GM19467 (cell line): ENCODE measurements at regions not wholly inside any gene's neighbourhood (a gene's known extent, or its start where the extent isn't known, plus 50 kb on each side); places are given as distances from the start of the nearest gene placed in this dataset.
"Not testable (repeated sequence)": the region's sequence is repeated elsewhere in the genome, so short reads cannot be mapped to it uniquely, and the experiment has no call there.

Source experiments
- ATAC-seq: cut with Tn5 transposase; IDR thresholded peaks from one replicate; pipeline ENCODE4 v1.9.1; 2021; ENCODE audit warnings: mild to moderate bottlenecking, moderate library complexity; ENCODE audit not compliant: unreplicated experiment

GRCh38 chr4:118502967-118503366 lies 150.2 kb upstream of the PRSS12 start:
- not testable (repeated sequence) for ATAC-seq

DNA sequence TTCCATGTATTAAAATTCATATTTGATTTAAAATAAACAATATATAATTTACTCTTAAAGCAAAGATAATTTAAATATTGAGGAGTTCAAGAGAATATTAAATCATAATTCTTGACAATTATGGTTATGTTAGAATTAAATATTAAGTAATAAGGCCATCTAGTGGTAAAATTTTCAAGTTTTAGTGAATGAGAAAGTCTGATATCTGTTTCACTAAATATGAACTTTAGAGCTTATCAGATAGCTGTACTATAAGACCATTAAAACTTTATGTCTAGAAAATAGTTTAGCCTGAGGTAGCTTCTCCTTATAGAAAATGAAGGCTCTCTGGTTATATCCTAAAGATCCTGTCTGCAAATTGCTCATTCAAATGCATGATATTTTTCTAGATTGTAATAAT lies 152.1 kb upstream of the PRSS12 start:
- not testable (repeated sequence) for ATAC-seq

DNA sequence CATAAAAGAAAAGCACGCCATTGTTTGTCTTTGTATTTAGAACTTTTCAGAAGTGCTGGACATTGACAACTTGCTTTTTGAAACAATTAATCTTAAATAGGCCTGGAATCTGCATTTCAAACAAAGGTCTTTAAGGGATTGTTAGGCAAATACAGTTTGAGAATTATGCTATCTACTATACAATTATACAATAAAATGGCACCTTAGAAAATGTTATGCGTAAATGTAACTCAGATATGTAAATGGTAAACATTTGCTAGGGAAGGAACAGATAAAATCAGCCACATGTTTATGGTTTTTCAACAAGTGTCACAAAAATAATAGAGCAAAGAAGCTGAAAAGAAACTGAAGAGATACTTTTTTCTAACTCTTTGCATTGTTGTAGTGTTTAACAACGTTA lies 152.7 kb upstream of the PRSS12 start:
- ATAC-seq: not testable (repeated sequence)

DNA sequence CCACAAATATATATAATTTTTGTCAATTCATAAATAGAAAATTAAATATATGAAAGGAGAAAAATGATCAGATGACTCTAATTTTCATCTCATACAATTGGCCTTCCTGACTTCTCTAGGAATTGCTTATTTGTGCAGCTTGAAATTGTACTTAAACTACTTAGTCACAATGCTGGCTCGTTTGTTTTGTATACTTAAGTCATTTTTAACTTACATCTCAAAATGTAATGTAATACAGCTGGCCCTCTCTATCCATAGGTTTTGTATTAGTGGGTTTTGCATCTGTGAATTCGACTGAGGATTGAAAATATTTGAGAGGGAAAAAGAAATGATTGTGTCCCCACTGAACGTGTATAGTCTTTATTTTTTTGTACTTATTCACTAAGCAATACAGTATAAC lies 160.1 kb upstream of the PRSS12 start:
- not testable (repeated sequence) for ATAC-seq

DNA sequence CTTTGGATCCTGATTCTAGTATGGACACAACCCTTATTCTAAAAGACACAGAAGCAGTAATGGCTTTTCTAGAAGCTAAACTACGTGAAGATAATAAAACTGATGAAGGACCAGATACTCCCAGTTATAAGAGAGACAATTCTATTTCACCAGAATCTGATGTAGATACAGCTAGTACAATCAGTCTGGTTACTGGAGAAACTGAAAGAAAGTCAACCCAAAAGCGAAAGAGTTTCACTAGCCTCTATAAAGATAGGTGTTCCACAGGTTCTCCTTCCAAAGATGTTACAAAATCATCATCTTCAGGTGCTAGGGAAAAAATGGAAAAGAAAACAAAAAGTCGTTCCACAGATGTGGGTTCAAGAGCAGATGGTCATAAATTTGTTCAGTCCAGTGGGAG lies 161.5 kb upstream of the PRSS12 start:
- peak; percentile 61 for ATAC-seq

GRCh38 chr4:118516107-118516506 lies 163.3 kb upstream of the PRSS12 start:
- not testable (repeated sequence) for ATAC-seq

DNA sequence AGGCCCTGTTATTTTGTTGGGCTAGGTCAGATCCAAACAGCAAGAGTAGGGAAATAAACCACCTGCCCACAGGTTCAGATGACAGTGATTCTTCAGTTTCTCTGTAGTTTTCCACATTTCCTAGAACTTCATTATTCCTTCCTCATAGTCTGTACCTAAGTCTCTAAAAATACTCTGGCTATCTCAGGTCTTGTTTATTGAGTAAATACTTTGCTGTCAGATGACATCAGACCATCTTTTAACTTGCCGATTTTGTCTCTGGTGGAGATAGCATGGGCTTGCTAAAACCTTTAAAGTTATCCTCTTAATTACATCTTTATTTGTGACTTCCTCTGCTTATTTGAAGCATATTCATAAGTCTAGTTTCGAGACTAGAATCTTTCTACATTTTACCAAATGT lies 155.1 kb upstream of the METTL14 start:
- not testable (repeated sequence) for ATAC-seq

GRCh38 chr4:118531947-118532346 lies 153.2 kb upstream of the METTL14 start:
- not testable (repeated sequence) for ATAC-seq

GRCh38 chr4:118535788-118536187 lies 149.4 kb upstream of the METTL14 start:
- not testable (repeated sequence) for ATAC-seq

DNA sequence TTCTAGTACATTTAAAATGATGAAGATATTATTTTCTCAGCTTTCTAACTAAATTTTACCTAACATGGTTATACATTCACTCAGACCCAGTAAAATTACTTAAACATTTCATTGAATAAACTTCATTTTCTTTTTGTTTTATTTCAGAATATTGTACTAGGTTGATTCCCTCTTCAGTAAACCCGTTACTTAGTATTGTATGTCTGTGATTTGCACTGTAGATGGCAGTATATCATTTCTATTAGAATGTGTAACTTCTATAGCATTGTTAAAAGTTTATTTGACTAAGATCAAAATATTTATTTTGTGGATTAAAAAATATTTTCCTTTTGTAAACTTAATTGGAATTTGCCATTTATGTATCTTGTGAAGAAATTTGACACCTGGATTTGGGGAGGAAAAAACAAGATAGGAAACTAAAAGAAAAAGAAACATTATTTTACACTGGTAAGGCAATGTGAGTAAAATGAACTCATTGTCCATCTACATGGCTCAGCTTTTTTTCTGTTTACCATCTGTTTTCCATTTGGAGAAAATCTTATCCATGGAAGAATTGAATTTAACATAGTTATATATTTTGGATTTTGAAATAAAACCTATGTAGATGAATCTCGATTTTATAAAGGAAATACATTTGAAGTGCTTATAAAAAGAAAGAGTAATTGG lies 145.6 kb upstream of the METTL14 start:
- not testable (repeated sequence) for ATAC-seq

DNA sequence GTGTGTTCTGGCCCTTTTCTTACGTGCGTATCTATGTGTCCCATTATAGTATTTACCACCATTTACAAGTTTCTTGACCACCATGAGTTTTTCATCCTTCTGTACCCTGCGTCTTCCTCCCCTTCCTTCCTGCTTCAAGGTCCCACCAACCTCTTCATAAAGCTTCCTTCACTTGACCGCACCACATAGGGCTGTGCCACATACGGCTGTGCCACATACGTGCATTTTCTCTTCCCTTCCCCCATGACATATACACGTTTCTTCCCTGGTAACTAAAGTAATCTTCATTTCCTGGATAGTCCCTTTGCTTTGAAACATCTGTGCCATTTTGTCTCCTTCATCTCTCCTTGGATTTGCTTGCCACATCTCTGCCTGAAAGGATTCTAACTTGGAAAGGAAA lies 128.6 kb upstream of the METTL14 start:
- not testable (repeated sequence) for ATAC-seq

GRCh38 chr4:118557298-118557851 lies 127.8 kb upstream of the METTL14 start:
- no peak for ATAC-seq

- not testable (repeated sequence) for ATAC-seq
These were observed 127.0 kb upstream of the METTL14 start for GRCh38 chr4:118558188-118558587.

GRCh38 chr4:118561559-118561958 lies 123.6 kb upstream of the METTL14 start:
- not testable (repeated sequence) for ATAC-seq

- peak; percentile 79 for ATAC-seq
These were observed 119.1 kb upstream of the METTL14 start for GRCh38 chr4:118566003-118566513.

GRCh38 chr4:118572991-118573390 lies 112.2 kb upstream of the METTL14 start:
- not testable (repeated sequence) for ATAC-seq

- ATAC-seq: not testable (repeated sequence)
These were observed 110.8 kb upstream of the METTL14 start for GRCh38 chr4:118574251-118574913.

GRCh38 chr4:118575057-118575456 lies 110.1 kb upstream of the METTL14 start:
- ATAC-seq: not testable (repeated sequence)

DNA sequence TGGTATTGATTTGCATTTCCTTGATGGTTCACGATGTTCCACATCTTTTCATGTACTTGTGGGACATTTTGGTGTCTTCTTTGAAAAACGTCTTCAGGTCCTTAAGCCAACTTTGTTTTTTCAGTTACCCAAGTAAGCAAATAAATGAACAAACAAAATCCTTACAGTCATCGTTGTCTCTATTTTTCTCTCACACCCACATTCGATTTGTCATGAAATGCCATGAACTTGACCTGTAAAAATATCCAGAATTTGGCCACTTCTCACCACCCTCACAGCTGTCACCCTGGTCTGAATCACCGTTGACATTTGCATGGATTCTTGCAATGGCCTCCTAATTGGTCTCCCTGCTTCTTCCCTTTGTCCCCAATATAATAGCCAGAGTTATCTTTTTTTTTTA lies 109.5 kb upstream of the METTL14 start:
- ATAC-seq: not testable (repeated sequence)

- not testable (repeated sequence) for ATAC-seq
These were observed 108.4 kb upstream of the METTL14 start for GRCh38 chr4:118576709-118577219.

DNA sequence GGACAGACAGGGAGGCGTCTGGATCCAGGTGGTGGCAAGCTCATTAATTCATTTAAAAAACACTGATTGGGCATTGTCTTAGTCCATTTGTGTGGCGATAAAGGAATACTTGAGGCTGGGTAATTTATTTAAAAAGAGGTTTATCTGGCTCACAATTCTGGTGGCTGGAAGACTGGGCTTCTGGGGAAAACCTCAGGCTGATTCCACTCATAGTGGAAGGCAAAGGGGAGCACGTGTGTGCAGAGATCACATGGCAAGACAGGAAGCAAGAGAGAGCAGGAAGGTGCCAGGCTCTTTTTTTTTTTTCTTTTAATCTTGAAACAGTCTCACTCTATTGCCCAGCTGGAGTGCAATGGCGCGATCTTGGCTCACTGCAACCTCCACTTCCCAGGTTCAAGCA lies 100.2 kb upstream of the METTL14 start:
- no peak for ATAC-seq

DNA sequence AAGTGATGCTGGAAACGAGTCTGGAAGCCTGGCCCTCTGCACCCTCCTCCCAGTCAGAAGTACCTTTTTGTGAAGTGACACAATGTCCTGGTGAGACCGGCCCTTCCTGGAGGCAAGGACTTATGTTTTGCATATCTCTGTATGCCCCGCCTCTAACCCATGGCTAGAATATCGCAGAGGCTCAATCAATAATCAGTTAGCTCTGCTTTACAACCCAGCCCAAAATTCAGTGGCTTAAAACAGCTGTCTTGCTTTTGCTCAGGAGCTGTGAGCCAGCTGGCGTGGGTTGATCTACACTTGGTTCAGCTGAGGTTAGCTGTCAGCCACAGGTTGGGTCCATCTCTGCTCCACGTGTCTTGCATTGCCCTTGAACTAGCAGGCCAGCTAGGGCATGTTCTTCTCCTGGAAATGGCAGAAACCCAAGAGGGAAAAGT lies 98.8 kb upstream of the METTL14 start:
- no peak for ATAC-seq
